HG02885 (cell line): ENCODE measurements at regions not wholly inside any gene's neighbourhood (a gene's known extent, or its start where the extent isn't known, plus 50 kb on each side); places are given as distances from the start of the nearest gene placed in this dataset.
"Not testable (repeated sequence)": the region's sequence is repeated elsewhere in the genome, so short reads cannot be mapped to it uniquely, and the experiment has no call there.

Experiments
- ATAC-seq: cut with Tn5 transposase; IDR thresholded peaks from one replicate; pipeline ENCODE4 v1.9.1; 2021; ENCODE audit warnings: mild to moderate bottlenecking; ENCODE audit not compliant: unreplicated experiment, poor library complexity

- ATAC-seq = no peak
Measured at GRCh38 chr2:53544871-53545558, 222.6 kb upstream of the CHAC2 start.

GRCh38 chr2:53543083-53543482 is 224.5 kb upstream of the CHAC2 start:
- ATAC-seq = no peak

- ATAC-seq = no peak
Measured at GRCh38 chr2:53536583-53537361, 230.8 kb upstream of the CHAC2 start.

- no peak for ATAC-seq
Measured at GRCh38 chr2:53535234-53535840, 232.3 kb upstream of the CHAC2 start.

GRCh38 chr2:53530126-53530525 is 237.5 kb upstream of the CHAC2 start:
- ATAC-seq = no peak

GRCh38 chr2:53527056-53527455 is 240.5 kb upstream of the CHAC2 start:
- no peak for ATAC-seq

- ATAC-seq = no peak
Measured at GRCh38 chr2:53519918-53520841, 247.4 kb upstream of the CHAC2 start.

- no peak for ATAC-seq
Measured at GRCh38 chr2:53517406-53517805, 250.2 kb upstream of the CHAC2 start.

GRCh38 chr2:53516650-53517049 is 251.0 kb upstream of the CHAC2 start:
- no peak for ATAC-seq

- ATAC-seq = peak; percentile 63
Measured at GRCh38 chr2:53515435-53516332, 251.9 kb upstream of the CHAC2 start.

- ATAC-seq = no peak
Measured at GRCh38 chr2:53513167-53513666, 254.4 kb upstream of the CHAC2 start.

GRCh38 chr2:53512071-53512826 is 255.4 kb upstream of the CHAC2 start:
- ATAC-seq = no peak

GRCh38 chr2:53511549-53511948 is 256.1 kb upstream of the CHAC2 start:
- ATAC-seq = no peak

- no peak for ATAC-seq
Measured at GRCh38 chr2:53510401-53510800, 257.2 kb upstream of the CHAC2 start.

GRCh38 chr2:53509831-53510388 is 257.7 kb upstream of the CHAC2 start:
- no peak for ATAC-seq

GRCh38 chr2:53508667-53509066 is 258.9 kb upstream of the CHAC2 start:
- ATAC-seq = no peak

GRCh38 chr2:53507070-53507469 is 260.5 kb upstream of the CHAC2 start:
- not testable (repeated sequence) for ATAC-seq

- no peak for ATAC-seq
Measured at GRCh38 chr2:53505826-53506225, 261.8 kb upstream of the CHAC2 start.
